Ascending aorta (tissue), 2 donors: ENCODE measurements at regions not wholly inside any gene's neighbourhood (a gene's known extent, or its start where the extent isn't known, plus 50 kb on each side); places are given as distances from the start of the nearest gene placed in this dataset.

Experiments
- DNase-seq, 2 donors: peaks; one replicate each; pipeline ENCODE4 v3.0.0-alpha.2; 2019; ENCODE audit warnings: low spot score in 2 of 2
- H3K27ac ChIP-seq, 2 donors: fragments of 200-600 bp; sonication (generic); one replicate each; pipeline ENCODE4 v1.5.1; 2016 to 2017; ENCODE audit warnings: mild to moderate bottlenecking in 1 of 2
- H3K27me3 ChIP-seq: fragments of 200-600 bp; sonication (generic); one replicate; pipeline ENCODE4 v1.5.1; 2017
- H3K36me3 ChIP-seq, 2 donors: fragments of 200-600 bp; sonication (generic); one replicate each; pipeline ENCODE4 v1.5.1; 2016
- H3K4me1 ChIP-seq, 2 donors: fragments of 200-600 bp; sonication (generic); one replicate each; pipeline ENCODE4 v1.5.1; 2016 to 2017; ENCODE audit warnings: mild to moderate bottlenecking in 1 of 2
- H3K4me3 ChIP-seq, 2 donors: fragments of 200-600 bp; sonication (generic); one replicate each; pipeline ENCODE4 v1.5.1; 2016 to 2017; ENCODE audit warnings: mild to moderate bottlenecking in 1 of 2
- H3K9me3 ChIP-seq, 2 donors: fragments of 200-600 bp; sonication (generic); one replicate each; pipeline ENCODE4 v1.5.1; 2016
- CTCF ChIP-seq, 3 experiments: fragments of 200-600 bp in 2 of 3; fragments of 450-650 bp in 1 of 3; sonication (generic) in 2 of 3; IDR thresholded peaks; one replicate each; pipeline ENCODE4 v1.5.1; 2016 to 2019; ENCODE audit warnings: antibody characterized with exemption in 3 of 3, mild to moderate bottlenecking in 1 of 3, moderate library complexity in 1 of 3
- intact Hi-C: fragments of 100-400 bp; cut with DNase I; formaldehyde crosslinking; loops from one replicate; pipeline ENCODE4 v1.15.1; 2023

GRCh38 chr9:129235931-129236331 lies 57.9 kb upstream of the IER5L start:
- DNase-seq = no peak
- H3K4me1 ChIP-seq = peaks cover 0 to 5% of the 10 kb centered on the region in 2 donors

GRCh38 chr9:129235041-129235930 lies 57.2 kb upstream of the IER5L start:
- no peak for TF ChIP-seq CTCF (IDR thresholded peaks at IDR 0.05)
- no peaks in the 10 kb centered on the region for H3K36me3 ChIP-seq
- no peak overlapping the region for H3K27ac ChIP-seq
- H3K27me3 ChIP-seq = no peaks in the 10 kb centered on the region
- H3K4me3 ChIP-seq = no peak overlapping the region
- H3K9me3 ChIP-seq = peaks cover 0 to 9% of the 10 kb centered on the region in 2 donors
- intact Hi-C loops = no loop called here
- peaks cover 0 to 5% of the 10 kb centered on the region in 2 donors for H3K4me1 ChIP-seq
- DNase-seq = no peak

More at GRCh38 chr9:129235931-129236331, 57.9 kb upstream of the IER5L start:
- Histone ChIP-seq H3K27me3 (no peaks in the 10 kb centered on the region), H3K4me3 (no peak overlapping the region), H3K27ac (no peak overlapping the region), H3K36me3 (no peaks in the 10 kb centered on the region), H3K9me3 (peaks cover 0 to 9% of the 10 kb centered on the region in 2 donors)
- TF ChIP-seq CTCF (IDR thresholded peaks at IDR 0.05) = no peak
- intact Hi-C loops = no loop called here

GRCh38 chr9:129234491-129234890 lies 56.4 kb upstream of the IER5L start:
- Histone ChIP-seq H3K36me3 (no peaks in the 10 kb centered on the region), H3K27me3 (no peaks in the 10 kb centered on the region), H3K27ac (no peak overlapping the region), H3K4me3 (no peak overlapping the region), H3K4me1 (peaks cover 0 to 5% of the 10 kb centered on the region in 2 donors), H3K9me3 (peaks cover 0 to 9% of the 10 kb centered on the region in 2 donors)
- DNase-seq = no peak
- intact Hi-C loops = no loop called here
- TF ChIP-seq CTCF (IDR thresholded peaks at IDR 0.05) = no peak

- Histone ChIP-seq H3K36me3 (no peaks in the 10 kb centered on the region), H3K4me1 (peaks cover 0 to 5% of the 10 kb centered on the region in 2 donors), H3K4me3 (no peak overlapping the region), H3K27me3 (no peaks in the 10 kb centered on the region), H3K9me3 (peaks cover 0 to 9% of the 10 kb centered on the region in 2 donors), H3K27ac (no peak overlapping the region)
- DNase-seq = no peak
- intact Hi-C loops = no loop called here
- no peak for TF ChIP-seq CTCF (IDR thresholded peaks at IDR 0.05)
Measured at GRCh38 chr9:129232839-129233591, 55.0 kb upstream of the IER5L start.

- no peaks in the 10 kb centered on the region for H3K27me3 ChIP-seq
- DNase-seq = no peak
- H3K36me3 ChIP-seq = no peaks in the 10 kb centered on the region
- intact Hi-C loops = no loop called here
- no peak overlapping the region for H3K27ac ChIP-seq
- H3K4me3 ChIP-seq = no peak overlapping the region
- H3K4me1 ChIP-seq = no peaks in the 10 kb centered on the region
- peaks cover 0 to 9% of the 10 kb centered on the region in 2 donors for H3K9me3 ChIP-seq
- TF ChIP-seq CTCF (IDR thresholded peaks at IDR 0.05) = no peak
Measured at GRCh38 chr9:129231759-129232158, 53.7 kb upstream of the IER5L start.
